ENCODE measurements at regions not wholly inside any gene's neighbourhood (a gene's known extent, or its start where the extent isn't known, plus 50 kb on each side); places are given as distances from the start of the nearest gene placed in this dataset.

- H3K9ac ChIP-seq (ENCODE audit: insufficient read depth, low read length, poor library complexity, severe bottlenecking): no peak overlapping the region
- H2AFZ ChIP-seq (ENCODE audit: insufficient read depth, low read depth, low read length, poor library complexity, severe bottlenecking): no peak overlapping the region
- no peak overlapping the region for H3K4me2 ChIP-seq (replicated peaks; ENCODE audit: extremely low read depth, low read length, poor library complexity, severe bottlenecking)
- no peaks in the 10 kb centered on the region for H3K4me1 ChIP-seq (ENCODE audit: control insufficient read depth in 1 of 2, insufficient read depth in 2 of 2, low read length in 2 of 2)
- no peaks in the 10 kb centered on the region for H3K9me3 Mint-ChIP-seq
- H3K4me3 ChIP-seq (replicated peaks in 1 of 3; ENCODE audit: low read depth in 2 of 3, low read length in 3 of 3): no peak overlapping the region
- H3K27me3 ChIP-seq (ENCODE audit: control insufficient read depth in 2 of 2, insufficient read depth in 2 of 2, low read length in 2 of 2): no peaks in the 10 kb centered on the region
- no peak overlapping the region for H3K4me3 Mint-ChIP-seq
- no peaks in the 10 kb centered on the region for H3K9me3 ChIP-seq (replicated peaks in 1 of 2; ENCODE audit: control insufficient read depth in 1 of 2, insufficient read depth in 1 of 2, low read length in 2 of 2)
- H3K27me3 Mint-ChIP-seq (ENCODE audit: low read depth in 3 of 3): peaks cover 2 to 13% (median 4%) of the 10 kb centered on the region in 3 donors
- DNase-seq: no peak
- no peaks in the 10 kb centered on the region for H3K4me1 Mint-ChIP-seq
- H3K27ac Mint-ChIP-seq: no peak overlapping the region
- H3K27ac ChIP-seq (ENCODE audit: low read depth in 1 of 2, low read length in 2 of 2): no peak overlapping the region
- intact Hi-C loops (cut with micrococcal nuclease): no loop called here
- H3K36me3 ChIP-seq (replicated peaks in 1 of 2; ENCODE audit: control insufficient read depth in 1 of 2, insufficient read depth in 2 of 2, low read length in 2 of 2): no peaks in the 10 kb centered on the region
- 84% methylated on average over 6 of the region's 6 CpGs for WGBS (ENCODE audit: insufficient coverage)
- no peaks in the 10 kb centered on the region for H3K79me2 ChIP-seq (ENCODE audit: insufficient read depth, low read length)
- TF ChIP-seq CTCF (IDR thresholded peaks at IDR 0.05): no peak
- H3K36me3 Mint-ChIP-seq: no peaks in the 10 kb centered on the region
- H4K20me1 ChIP-seq (ENCODE audit: insufficient read depth, low read length): no peaks in the 10 kb centered on the region
These were observed 74.1 kb upstream of the LHX1 start for GRCh38 chr17:36863131-36863530.

- H2AFZ ChIP-seq (ENCODE audit: insufficient read depth, low read depth, low read length, poor library complexity, severe bottlenecking): no peak overlapping the region
- intact Hi-C loops (cut with micrococcal nuclease): no loop called here
- Mint-ChIP-seq H3K4me3 (no peak overlapping the region), H3K36me3 (no peaks in the 10 kb centered on the region), H3K27ac (no peak overlapping the region), H3K9me3 (no peaks in the 10 kb centered on the region), H3K4me1 (no peaks in the 10 kb centered on the region), H3K27me3 (ENCODE audit: low read depth in 3 of 3) (peaks cover 2 to 13% (median 4%) of the 10 kb centered on the region in 3 donors)
- no peaks in the 10 kb centered on the region for H3K4me1 ChIP-seq (ENCODE audit: control insufficient read depth in 1 of 2, insufficient read depth in 2 of 2, low read length in 2 of 2)
- DNase-seq: no peak
- H3K36me3 ChIP-seq (replicated peaks in 1 of 2; ENCODE audit: control insufficient read depth in 1 of 2, insufficient read depth in 2 of 2, low read length in 2 of 2): no peaks in the 10 kb centered on the region
- no peak overlapping the region for H3K9ac ChIP-seq (ENCODE audit: insufficient read depth, low read length, poor library complexity, severe bottlenecking)
- H3K4me3 ChIP-seq (replicated peaks in 1 of 3; ENCODE audit: low read depth in 2 of 3, low read length in 3 of 3): no peak overlapping the region
- no peaks in the 10 kb centered on the region for H3K79me2 ChIP-seq (ENCODE audit: insufficient read depth, low read length)
- no peak overlapping the region for H3K27ac ChIP-seq (ENCODE audit: low read depth in 1 of 2, low read length in 2 of 2)
- no peaks in the 10 kb centered on the region for H3K27me3 ChIP-seq (ENCODE audit: control insufficient read depth in 2 of 2, insufficient read depth in 2 of 2, low read length in 2 of 2)
- H3K4me2 ChIP-seq (replicated peaks; ENCODE audit: extremely low read depth, low read length, poor library complexity, severe bottlenecking): no peak overlapping the region
- WGBS (ENCODE audit: insufficient coverage): 84% methylated on average over 14 of the region's 21 CpGs
- no peak for TF ChIP-seq CTCF (IDR thresholded peaks at IDR 0.05)
- no peaks in the 10 kb centered on the region for H3K9me3 ChIP-seq (replicated peaks in 1 of 2; ENCODE audit: control insufficient read depth in 1 of 2, insufficient read depth in 1 of 2, low read length in 2 of 2)
- no peaks in the 10 kb centered on the region for H4K20me1 ChIP-seq (ENCODE audit: insufficient read depth, low read length)
These were observed 73.3 kb upstream of the LHX1 start for GRCh38 chr17:36863676-36864612.
